ENCODE measurements at regions not wholly inside any gene's neighbourhood (a gene's known extent, or its start where the extent isn't known, plus 50 kb on each side); places are given as distances from the start of the nearest gene placed in this dataset.

DNA sequence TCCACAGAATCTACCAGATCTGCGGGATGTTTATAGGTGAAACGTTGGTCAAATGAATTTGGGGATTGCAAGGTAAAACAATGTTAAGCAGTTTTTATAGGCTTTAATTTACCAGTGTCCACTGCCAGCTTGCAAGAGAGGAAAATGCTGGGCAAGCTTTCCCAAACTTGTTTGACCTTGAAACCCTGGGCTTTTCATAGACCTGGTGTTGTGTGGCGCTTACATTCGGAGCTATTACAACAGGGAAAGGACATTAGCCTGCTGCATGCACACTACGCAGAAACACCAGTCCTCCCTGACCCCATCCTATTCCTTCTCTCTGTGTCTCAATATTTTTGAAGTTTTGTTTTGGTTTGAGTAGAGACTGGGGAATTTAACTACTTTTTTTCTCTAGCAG lies 59.6 kb upstream of the AGPS start:
- no peak for TF ChIP-seq EZH2 (IDR thresholded peaks at IDR 0.05; ENCODE audit: borderline replicate concordance, low read depth, low read length, severe bottlenecking)
- TF ChIP-seq, protein P1, sequence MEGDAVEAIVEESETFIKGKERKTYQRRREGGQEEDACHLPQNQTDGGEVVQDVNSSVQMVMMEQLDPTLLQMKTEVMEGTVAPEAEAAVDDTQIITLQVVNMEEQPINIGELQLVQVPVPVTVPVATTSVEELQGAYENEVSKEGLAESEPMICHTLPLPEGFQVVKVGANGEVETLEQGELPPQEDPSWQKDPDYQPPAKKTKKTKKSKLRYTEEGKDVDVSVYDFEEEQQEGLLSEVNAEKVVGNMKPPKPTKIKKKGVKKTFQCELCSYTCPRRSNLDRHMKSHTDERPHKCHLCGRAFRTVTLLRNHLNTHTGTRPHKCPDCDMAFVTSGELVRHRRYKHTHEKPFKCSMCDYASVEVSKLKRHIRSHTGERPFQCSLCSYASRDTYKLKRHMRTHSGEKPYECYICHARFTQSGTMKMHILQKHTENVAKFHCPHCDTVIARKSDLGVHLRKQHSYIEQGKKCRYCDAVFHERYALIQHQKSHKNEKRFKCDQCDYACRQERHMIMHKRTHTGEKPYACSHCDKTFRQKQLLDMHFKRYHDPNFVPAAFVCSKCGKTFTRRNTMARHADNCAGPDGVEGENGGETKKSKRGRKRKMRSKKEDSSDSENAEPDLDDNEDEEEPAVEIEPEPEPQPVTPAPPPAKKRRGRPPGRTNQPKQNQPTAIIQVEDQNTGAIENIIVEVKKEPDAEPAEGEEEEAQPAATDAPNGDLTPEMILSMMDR (IDR thresholded peaks at IDR 0.05; ENCODE audit: borderline replicate concordance, extremely low read depth, low read length, poor library complexity, severe bottlenecking), result no peak
